A673 (cell line): ENCODE measurements at regions not wholly inside any gene's neighbourhood (a gene's known extent, or its start where the extent isn't known, plus 50 kb on each side); places are given as distances from the start of the nearest gene placed in this dataset.
A peak's percentile ranks its signal among the peaks of the same experiment; 100 is the strongest.

Experiments used
- BruUV-seq: library from RNA; stranded (reverse); fragments of 400-500 nt; replicated peaks from 2 replicates; lab custom pipeline; 2021; lab: Mats Ljungman, UMichigan
- CTCF ChIA-PET: fragments of 300-600 bp; sonication (Branson Sonifier 250); formaldehyde crosslinking; loops from one replicate; lab custom pipeline; 2022; ENCODE audit warnings: antibody characterized with exemption; lab: Charles Lee
- POLR2A ChIA-PET: fragments of 300-600 bp; sonication (Branson Sonifier 250); formaldehyde crosslinking; loops from one replicate; lab custom pipeline; 2022; ENCODE audit warnings: antibody characterized with exemption; ENCODE audit not compliant: low non-redundant PET; lab: Charles Lee
- DNase-seq: peaks from one replicate; pipeline ENCODE4 v3.0.0-alpha.2; 2015; ENCODE audit warnings: low spot score
- H3K27ac ChIP-seq: fragments of 200-600 bp; sonication (generic); 2 replicates; pipeline ENCODE4 v1.5.1; 2016; ENCODE audit warnings: mixed run types, low read depth, mild to moderate bottlenecking, mixed read lengths, antibody characterized with exemption, low read length; ENCODE audit not compliant: poor library complexity, severe bottlenecking
- H3K27me3 ChIP-seq: fragments of 200-600 bp; sonication (generic); replicated peaks from 2 replicates; pipeline ENCODE4 v1.6.1; 2017; ENCODE audit warnings: mixed run types, low read depth, mild to moderate bottlenecking, mixed read lengths, antibody characterized with exemption, low read length; ENCODE audit not compliant: insufficient read depth, poor library complexity
- H3K36me3 ChIP-seq: fragments of 200-600 bp; sonication (generic); 2 replicates; pipeline ENCODE4 v1.6.1; 2016; ENCODE audit warnings: mixed run types, mild to moderate bottlenecking, mixed read lengths, antibody characterized with exemption, low read length; ENCODE audit not compliant: insufficient read depth, poor library complexity, severe bottlenecking
- H3K4me1 ChIP-seq: fragments of 200-600 bp; sonication (generic); 2 replicates; pipeline ENCODE4 v1.6.1; 2017; ENCODE audit warnings: mixed run types, mild to moderate bottlenecking, mixed read lengths, antibody characterized with exemption, low read length; ENCODE audit not compliant: insufficient read depth, poor library complexity, severe bottlenecking
- H3K4me3 ChIP-seq: fragments of 200-600 bp; sonication (generic); 2 replicates; pipeline ENCODE4 v1.5.1; 2016; ENCODE audit warnings: low read depth, mixed run types, mild to moderate bottlenecking, mixed read lengths, low read length; ENCODE audit not compliant: poor library complexity, severe bottlenecking
- H3K9me3 ChIP-seq: fragments of 200-600 bp; sonication (generic); 2 replicates; pipeline ENCODE4 v1.6.1; 2016; ENCODE audit warnings: mixed run types, low read depth, mild to moderate bottlenecking, mixed read lengths, antibody characterized with exemption, low read length; ENCODE audit not compliant: poor library complexity, severe bottlenecking
- EZH2 ChIP-seq: fragments of 200-600 bp; sonication (generic); IDR thresholded peaks from 2 replicates; pipeline ENCODE4 v1.6.1; 2017; ENCODE audit warnings: borderline replicate concordance, low read depth, mild to moderate bottlenecking, mixed read lengths, antibody characterized with exemption, low read length; ENCODE audit not compliant: poor library complexity, severe bottlenecking
- intact Hi-C: fragments of 100-400 bp; cut with micrococcal nuclease; formaldehyde crosslinking; loops from one replicate; pipeline ENCODE4 v1.10.0; 2022; ENCODE audit not compliant: unreplicated experiment
- TF ChIP-seq, protein P1 (sequence below): fragments of 300-800, 200-600 bp; sonication (generic); conservative IDR thresholded peaks from 2 replicates; pipeline ENCODE4 v1.5.1; 2017; ENCODE audit warnings: low read depth, mild to moderate bottlenecking, antibody characterized with exemption, low read length, moderate library complexity, mixed read lengths

DNA sequence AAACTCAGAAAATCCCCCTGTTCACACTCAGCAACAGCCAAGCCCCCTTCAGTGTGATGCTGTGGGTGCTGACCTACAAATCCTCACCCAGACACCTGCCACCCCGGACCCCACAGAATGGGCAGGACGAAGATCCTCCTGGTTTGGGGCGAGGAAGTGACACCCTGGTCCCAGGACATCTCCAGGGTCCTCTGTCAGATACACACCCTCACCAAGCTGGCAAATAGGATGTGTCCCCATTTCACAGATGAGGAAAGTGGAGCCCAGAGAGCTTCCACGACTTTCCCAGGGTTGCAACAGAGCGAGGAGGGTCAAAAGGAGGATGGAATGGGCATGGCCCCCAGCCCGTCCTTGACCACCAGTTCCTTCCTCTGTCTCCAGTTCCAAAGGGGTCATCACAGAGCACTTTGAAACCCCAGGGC, 92.0 kb upstream of the AFDN start:
- ChIA-PET POLR2A (no interaction called here), CTCF (no interaction called here)
- BruUV-seq = no TSS peak
- no peak overlapping the region for H3K4me3 ChIP-seq
- H3K27me3 ChIP-seq = no peaks in the 10 kb centered on the region
- peaks cover 5% of the 10 kb centered on the region for H3K4me1 ChIP-seq
- H3K27ac ChIP-seq = no peak overlapping the region
- no peak for TF ChIP-seq EZH2
- TF ChIP-seq, protein P1, sequence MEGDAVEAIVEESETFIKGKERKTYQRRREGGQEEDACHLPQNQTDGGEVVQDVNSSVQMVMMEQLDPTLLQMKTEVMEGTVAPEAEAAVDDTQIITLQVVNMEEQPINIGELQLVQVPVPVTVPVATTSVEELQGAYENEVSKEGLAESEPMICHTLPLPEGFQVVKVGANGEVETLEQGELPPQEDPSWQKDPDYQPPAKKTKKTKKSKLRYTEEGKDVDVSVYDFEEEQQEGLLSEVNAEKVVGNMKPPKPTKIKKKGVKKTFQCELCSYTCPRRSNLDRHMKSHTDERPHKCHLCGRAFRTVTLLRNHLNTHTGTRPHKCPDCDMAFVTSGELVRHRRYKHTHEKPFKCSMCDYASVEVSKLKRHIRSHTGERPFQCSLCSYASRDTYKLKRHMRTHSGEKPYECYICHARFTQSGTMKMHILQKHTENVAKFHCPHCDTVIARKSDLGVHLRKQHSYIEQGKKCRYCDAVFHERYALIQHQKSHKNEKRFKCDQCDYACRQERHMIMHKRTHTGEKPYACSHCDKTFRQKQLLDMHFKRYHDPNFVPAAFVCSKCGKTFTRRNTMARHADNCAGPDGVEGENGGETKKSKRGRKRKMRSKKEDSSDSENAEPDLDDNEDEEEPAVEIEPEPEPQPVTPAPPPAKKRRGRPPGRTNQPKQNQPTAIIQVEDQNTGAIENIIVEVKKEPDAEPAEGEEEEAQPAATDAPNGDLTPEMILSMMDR = no peak
- H3K36me3 ChIP-seq = no peaks in the 10 kb centered on the region
- DNase-seq = peak; percentile 45
- intact Hi-C loops = no loop called here
- no peaks in the 10 kb centered on the region for H3K9me3 ChIP-seq

DNA sequence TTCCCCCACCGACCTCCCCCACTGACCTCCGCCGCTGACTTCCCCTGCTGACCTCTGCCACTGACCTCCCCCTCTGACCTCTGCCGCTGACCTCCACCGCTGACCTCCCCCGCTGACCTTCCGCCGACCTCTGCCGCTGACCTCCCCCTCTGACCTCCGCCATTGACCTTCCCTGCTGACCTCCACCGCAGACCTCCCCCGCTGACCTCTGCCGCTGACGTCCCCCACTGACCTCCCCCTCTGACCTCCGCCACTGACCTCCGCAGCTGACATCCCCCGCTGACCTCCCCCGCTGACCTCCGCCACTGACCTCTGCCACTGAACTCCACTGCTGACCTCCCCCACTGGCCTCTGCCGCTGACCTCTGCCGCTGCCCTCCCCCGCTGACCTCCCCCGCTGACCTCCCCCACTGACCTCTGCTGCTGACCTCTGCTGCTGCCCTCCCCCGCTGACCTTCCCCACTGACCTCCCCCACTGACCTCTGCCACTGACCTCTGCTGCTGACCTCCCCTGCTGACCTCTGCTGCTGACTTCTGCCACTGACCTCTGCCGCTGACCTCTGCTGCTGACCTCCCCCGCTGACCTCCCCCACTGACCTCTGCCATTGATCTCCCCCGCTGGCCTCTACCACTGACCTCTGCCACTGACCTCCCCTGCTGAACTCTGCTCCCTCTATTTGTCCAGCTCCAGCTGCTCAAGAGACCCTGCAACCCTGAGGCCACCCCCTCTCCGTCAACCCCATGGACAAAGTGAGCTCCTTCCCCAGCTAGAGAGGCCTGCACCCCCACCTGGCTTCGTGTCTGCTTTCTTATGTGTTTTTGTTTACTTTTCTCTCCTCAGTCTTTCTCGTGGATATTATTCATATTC, 91.4 kb upstream of the AFDN start:
- H3K27ac ChIP-seq = no peak overlapping the region
- CTCF ChIA-PET = no interaction called here
- no peaks in the 10 kb centered on the region for H3K27me3 ChIP-seq
- POLR2A ChIA-PET = no interaction called here
- H3K4me1 ChIP-seq = peaks cover 5% of the 10 kb centered on the region
- no peak overlapping the region for H3K4me3 ChIP-seq
- intact Hi-C loops = no loop called here
- BruUV-seq = no TSS peak
- H3K36me3 ChIP-seq = no peaks in the 10 kb centered on the region
- DNase-seq = peak; percentile 24
- no peaks in the 10 kb centered on the region for H3K9me3 ChIP-seq
- no peak for TF ChIP-seq EZH2
- TF ChIP-seq, protein P1 = no peak

- Histone ChIP-seq H3K9me3 (no peaks in the 10 kb centered on the region), H3K27ac (no peak overlapping the region), H3K27me3 (no peaks in the 10 kb centered on the region), H3K4me3 (no peak overlapping the region), H3K36me3 (no peaks in the 10 kb centered on the region), H3K4me1 (peaks cover 5% of the 10 kb centered on the region)
- intact Hi-C loops = no loop called here
- POLR2A ChIA-PET = no interaction called here
- no peak for DNase-seq
- TF ChIP-seq, protein P1 = no peak
- no peak for TF ChIP-seq EZH2
- BruUV-seq = no TSS peak
- CTCF ChIA-PET = no interaction called here
Measured at GRCh38 chr6:167735951-167736288, 90.8 kb upstream of the AFDN start.
